ENCODE measurements at regions not wholly inside any gene's neighbourhood (a gene's known extent, or its start where the extent isn't known, plus 50 kb on each side); places are given as distances from the start of the nearest gene placed in this dataset.

DNA sequence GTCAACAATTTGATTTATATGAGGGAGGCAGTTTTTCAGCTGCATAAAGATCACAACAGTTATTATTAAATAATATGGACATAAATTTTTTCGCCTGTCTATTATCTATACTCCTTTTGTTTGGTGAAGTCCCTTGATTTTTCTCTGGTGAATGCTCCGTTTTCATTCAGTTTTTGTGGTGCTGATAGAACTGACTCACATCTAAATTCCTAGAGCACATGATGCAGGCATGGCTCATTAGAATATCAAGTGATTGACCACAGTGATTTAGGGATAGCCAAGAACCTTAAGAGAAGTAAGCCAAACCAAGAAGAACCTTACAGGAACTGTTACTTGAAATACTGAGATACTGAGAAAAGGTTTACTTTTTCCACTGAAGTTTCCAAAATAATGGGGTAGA lies 208.9 kb downstream of the PRR20E start (continued):
- no peak for TF ChIP-seq KDM5A (IDR thresholded peaks at IDR 0.05; ENCODE audit: low read length)
- TF ChIP-seq TEAD4 (IDR thresholded peaks at IDR 0.05; ENCODE audit: low read depth, low read length): no peak
- TF ChIP-seq BCL11A (IDR thresholded peaks at IDR 0.05; ENCODE audit: low read depth in 2 of 2, low read length in 2 of 2): no peak

All from H1 (cell line).